Glutamatergic neuron (in vitro differentiated cells): ENCODE measurements at regions not wholly inside any gene's neighbourhood (a gene's known extent, or its start where the extent isn't known, plus 50 kb on each side); places are given as distances from the start of the nearest gene placed in this dataset.

Experiments used
- DNase-seq: peaks from one replicate; pipeline ENCODE4 v3.0.0; 2022
- H3K27ac Mint-ChIP-seq: one replicate; pipeline ENCODE4 v1.8.0; 2020; ENCODE audit warnings: mild to moderate bottlenecking, mixed read lengths, inconsistent platforms; ENCODE audit not compliant: unreplicated experiment
- H3K27me3 Mint-ChIP-seq: one replicate; pipeline ENCODE4 v1.8.0; 2020; ENCODE audit warnings: mild to moderate bottlenecking, moderate library complexity, mixed read lengths, inconsistent platforms; ENCODE audit not compliant: unreplicated experiment
- H3K36me3 Mint-ChIP-seq: one replicate; pipeline ENCODE4 v1.8.0; 2020; ENCODE audit warnings: mild to moderate bottlenecking, mixed read lengths, inconsistent platforms; ENCODE audit not compliant: unreplicated experiment
- H3K4me1 Mint-ChIP-seq: one replicate; pipeline ENCODE4 v1.8.0; 2020; ENCODE audit warnings: mild to moderate bottlenecking, low read depth, mixed read lengths, inconsistent platforms; ENCODE audit not compliant: unreplicated experiment
- H3K4me3 Mint-ChIP-seq: one replicate; pipeline ENCODE4 v1.8.0; 2020; ENCODE audit warnings: mild to moderate bottlenecking, mixed read lengths, inconsistent platforms; ENCODE audit not compliant: unreplicated experiment
- H3K9me3 Mint-ChIP-seq: one replicate; pipeline ENCODE4 v1.8.0; 2020; ENCODE audit warnings: mild to moderate bottlenecking, moderate library complexity, mixed read lengths, inconsistent platforms; ENCODE audit not compliant: unreplicated experiment
- CTCF ChIP-seq: fragments of 200-600 bp; sonication (generic); IDR thresholded peaks from one replicate; pipeline ENCODE4 v1.5.0; 2021; ENCODE audit not compliant: partially characterized antibody, unreplicated experiment

DNA sequence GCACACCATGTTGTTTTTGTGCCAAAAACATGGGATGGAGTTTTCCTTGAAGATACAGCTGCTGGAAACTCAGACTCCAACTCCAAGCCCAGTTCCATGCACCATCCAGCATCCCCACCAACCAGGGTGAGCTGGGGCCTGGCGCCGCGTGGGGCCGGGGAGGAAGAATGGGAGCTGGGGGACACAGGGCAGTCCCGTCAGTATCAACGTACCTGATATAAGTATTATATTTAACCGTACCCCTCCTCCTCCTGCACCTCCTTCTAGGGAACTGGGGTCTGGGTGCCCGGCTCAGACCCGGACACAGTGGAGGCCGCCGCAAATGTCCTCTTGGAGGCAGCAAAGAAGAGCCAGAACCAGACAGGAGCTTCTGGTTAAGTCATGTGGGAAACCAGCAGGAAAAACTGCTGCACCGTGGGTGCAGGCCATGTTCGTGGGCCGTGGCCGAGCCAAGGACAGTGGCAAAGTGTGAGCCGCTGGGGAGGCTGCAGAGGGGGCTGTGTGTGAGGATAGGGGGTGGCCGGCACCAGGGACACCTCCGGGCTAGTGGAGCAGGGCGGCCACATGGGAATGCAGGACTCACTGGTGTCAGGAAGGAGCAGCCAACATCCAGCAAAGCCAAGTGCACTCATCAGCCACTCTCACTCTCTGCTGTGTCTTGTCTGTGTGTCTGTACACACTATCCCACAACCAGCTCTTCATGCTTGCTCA, 112.6 kb downstream of the TMEM18 start:
- no peak for TF ChIP-seq CTCF
- no peak overlapping the region for H3K27ac Mint-ChIP-seq
- no peaks in the 10 kb centered on the region for H3K9me3 Mint-ChIP-seq
- peaks cover 3% of the 10 kb centered on the region for H3K27me3 Mint-ChIP-seq
- H3K4me1 Mint-ChIP-seq: no peaks in the 10 kb centered on the region
- H3K36me3 Mint-ChIP-seq: peaks cover 4% of the 10 kb centered on the region
- H3K4me3 Mint-ChIP-seq: no peak overlapping the region
- DNase-seq: no peak

DNA sequence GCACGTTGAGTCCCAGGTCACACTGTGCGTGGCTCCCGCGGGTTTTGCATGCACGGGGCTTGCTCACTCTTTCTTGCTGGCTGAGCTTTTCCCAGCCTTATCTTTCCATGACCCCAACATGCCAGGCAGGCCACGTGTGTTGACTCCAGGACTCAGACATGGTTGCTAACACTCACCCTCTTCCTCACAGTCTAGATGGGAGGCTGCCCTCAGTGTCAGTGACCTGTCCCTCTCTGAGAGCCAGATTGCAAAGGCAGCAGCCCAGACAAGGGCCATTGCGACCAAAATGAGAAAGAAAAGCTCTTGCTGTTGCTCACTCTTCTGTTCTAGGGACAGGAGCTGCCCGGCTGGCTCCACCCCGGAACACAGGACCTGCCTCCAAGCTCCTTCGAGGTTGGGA, 113.7 kb downstream of the TMEM18 start:
- no peak for DNase-seq
- no peaks in the 10 kb centered on the region for H3K9me3 Mint-ChIP-seq
- H3K36me3 Mint-ChIP-seq: peaks cover 4% of the 10 kb centered on the region
- no peak overlapping the region for H3K27ac Mint-ChIP-seq
- H3K27me3 Mint-ChIP-seq: peaks cover 3% of the 10 kb centered on the region
- no peak for TF ChIP-seq CTCF
- no peak overlapping the region for H3K4me3 Mint-ChIP-seq
- H3K4me1 Mint-ChIP-seq: no peaks in the 10 kb centered on the region

- Mint-ChIP-seq H3K4me1 (no peaks in the 10 kb centered on the region), H3K9me3 (no peaks in the 10 kb centered on the region), H3K27ac (no peak overlapping the region), H3K27me3 (peaks cover 3% of the 10 kb centered on the region), H3K36me3 (peaks cover 4% of the 10 kb centered on the region), H3K4me3 (no peak overlapping the region)
- no peak for DNase-seq
- TF ChIP-seq CTCF: no peak
These were observed 114.5 kb downstream of the TMEM18 start for GRCh38 chr2:562391-563364.

GRCh38 chr2:558879-559278, 118.3 kb downstream of the TMEM18 start:
- DNase-seq: no peak
- Mint-ChIP-seq H3K27ac (no peak overlapping the region), H3K4me3 (no peak overlapping the region), H3K4me1 (no peaks in the 10 kb centered on the region), H3K27me3 (no peaks in the 10 kb centered on the region), H3K9me3 (no peaks in the 10 kb centered on the region), H3K36me3 (no peaks in the 10 kb centered on the region)
- no peak for TF ChIP-seq CTCF

GRCh38 chr2:558302-558642, 118.9 kb downstream of the TMEM18 start:
- Mint-ChIP-seq H3K4me3 (no peak overlapping the region), H3K9me3 (no peaks in the 10 kb centered on the region), H3K27ac (no peak overlapping the region), H3K4me1 (no peaks in the 10 kb centered on the region), H3K27me3 (no peaks in the 10 kb centered on the region), H3K36me3 (no peaks in the 10 kb centered on the region)
- TF ChIP-seq CTCF: no peak
- no peak for DNase-seq
